Hepatic stellate cell (primary cell): ENCODE measurements at regions not wholly inside any gene's neighbourhood (a gene's known extent, or its start where the extent isn't known, plus 50 kb on each side); places are given as distances from the start of the nearest gene placed in this dataset.

Experiments
- DNase-seq: peaks from one replicate; pipeline ENCODE4 v3.0.0; 2011; ENCODE audit warnings: low spot score

GRCh38 chr6:90967471-90967870 lies 380.6 kb upstream of the MAP3K7 start:
- DNase-seq: no peak

- DNase-seq: no peak
Measured at GRCh38 chr6:90960324-90960723, 373.5 kb upstream of the MAP3K7 start.

GRCh38 chr6:90955246-90955645 lies 368.4 kb upstream of the MAP3K7 start:
- no peak for DNase-seq

- no peak for DNase-seq
Measured at GRCh38 chr6:90953405-90954161, 366.7 kb upstream of the MAP3K7 start.

GRCh38 chr6:90952176-90952575 lies 365.3 kb upstream of the MAP3K7 start:
- DNase-seq: no peak

- no peak for DNase-seq
Measured at GRCh38 chr6:90948540-90948939, 361.7 kb upstream of the MAP3K7 start.

GRCh38 chr6:90947184-90948064 lies 360.6 kb upstream of the MAP3K7 start:
- no peak for DNase-seq

GRCh38 chr6:90941885-90942284 lies 355.0 kb upstream of the MAP3K7 start:
- no peak for DNase-seq

GRCh38 chr6:90940812-90941481 lies 354.1 kb upstream of the MAP3K7 start:
- peak; percentile 4 for DNase-seq

- DNase-seq: no peak
Measured at GRCh38 chr6:90939906-90940305, 353.0 kb upstream of the MAP3K7 start.

- no peak for DNase-seq
Measured at GRCh38 chr6:90938122-90938521, 351.2 kb upstream of the MAP3K7 start.

GRCh38 chr6:90936286-90936685 lies 349.4 kb upstream of the MAP3K7 start:
- no peak for DNase-seq

- DNase-seq: no peak
Measured at GRCh38 chr6:90934966-90935365, 348.1 kb upstream of the MAP3K7 start.

- DNase-seq: no peak
Measured at GRCh38 chr6:90934081-90934480, 347.2 kb upstream of the MAP3K7 start.

- DNase-seq: no peak
Measured at GRCh38 chr6:90932351-90932750, 345.5 kb upstream of the MAP3K7 start.

- no peak for DNase-seq
Measured at GRCh38 chr6:90928051-90928450, 341.2 kb upstream of the MAP3K7 start.

- DNase-seq: no peak
Measured at GRCh38 chr6:90925726-90926125, 338.9 kb upstream of the MAP3K7 start.

GRCh38 chr6:90922325-90922724 lies 335.5 kb upstream of the MAP3K7 start:
- DNase-seq: no peak

GRCh38 chr6:90918361-90918760 lies 331.5 kb upstream of the MAP3K7 start:
- no peak for DNase-seq

GRCh38 chr6:90917376-90917775 lies 330.5 kb upstream of the MAP3K7 start:
- DNase-seq: no peak

GRCh38 chr6:90916968-90917367 lies 330.1 kb upstream of the MAP3K7 start:
- no peak for DNase-seq

- DNase-seq: no peak
Measured at GRCh38 chr6:90915224-90915915, 328.5 kb upstream of the MAP3K7 start.
